SK-N-SH treated with all-trans-retinoic acid at 6 μM for 48 hours (cell line): ENCODE measurements at regions not wholly inside any gene's neighbourhood (a gene's known extent, or its start where the extent isn't known, plus 50 kb on each side); places are given as distances from the start of the nearest gene placed in this dataset.

Experiments
- ATAC-seq: fragments of 200-7000 bp; cut with Tn5 transposase; 3 replicates; pipeline ENCODE4 v1.9.1; 2020; ENCODE audit warnings: mild to moderate bottlenecking, moderate library complexity
- ARNTL ChIP-seq: fragments of 450-650 bp; formaldehyde crosslinking; IDR thresholded peaks from 2 replicates; pipeline ENCODE4 v1.5.0; 2020; ENCODE audit warnings: low read depth, mild to moderate bottlenecking, moderate library complexity, borderline replicate concordance
- BACH2 ChIP-seq: fragments of 250-450 bp; sonication (Bioruptor Pico); IDR thresholded peaks from 2 replicates; pipeline ENCODE4 v1.9.0; 2021; ENCODE audit warnings: mild to moderate bottlenecking, borderline replicate concordance
- CSDC2 ChIP-seq: fragments of 250-450 bp; sonication (Bioruptor Pico); IDR thresholded peaks from 2 replicates; pipeline ENCODE4 v1.5.0; 2020; ENCODE audit warnings: mild to moderate bottlenecking, moderate library complexity
- ESRRG ChIP-seq: fragments of 250-450 bp; sonication (Bioruptor Pico); IDR thresholded peaks from 2 replicates; pipeline ENCODE4 v1.6.1; 2021; ENCODE audit warnings: mild to moderate bottlenecking
- GLIS3 ChIP-seq: fragments of 250-450 bp; sonication (Bioruptor Pico); IDR thresholded peaks from 2 replicates; pipeline ENCODE4 v1.5.0; 2020; ENCODE audit warnings: mild to moderate bottlenecking, moderate library complexity
- ISL1 ChIP-seq: fragments of 250-450 bp; sonication (Bioruptor Pico); IDR thresholded peaks from 2 replicates; pipeline ENCODE4 v2.1.2; 2022; ENCODE audit warnings: mild to moderate bottlenecking, moderate library complexity
- OSR1 ChIP-seq: fragments of 250-450 bp; sonication (Bioruptor Pico); IDR thresholded peaks from 2 replicates; pipeline ENCODE4 v1.8.0; 2022; ENCODE audit warnings: moderate library complexity, mild to moderate bottlenecking, inconsistent platforms
- PATZ1 ChIP-seq: fragments of 250-450 bp; sonication (Bioruptor Pico); IDR thresholded peaks from 2 replicates; pipeline ENCODE4 v1.8.0; 2020; ENCODE audit warnings: mild to moderate bottlenecking, moderate library complexity, borderline replicate concordance
- PPARA ChIP-seq: fragments of 250-450 bp; sonication (Bioruptor Pico); IDR thresholded peaks from 2 replicates; pipeline ENCODE4 v1.5.0; 2020; ENCODE audit warnings: mild to moderate bottlenecking, borderline replicate concordance
- RARB ChIP-seq: fragments of 250-450 bp; sonication (Bioruptor Pico); IDR thresholded peaks from 2 replicates; pipeline ENCODE4 v1.8.0; 2021; ENCODE audit warnings: mild to moderate bottlenecking, moderate library complexity
- SNAI2 ChIP-seq: fragments of 250-450 bp; sonication (Bioruptor Pico); IDR thresholded peaks from 2 replicates; pipeline ENCODE4 v1.5.0; 2020; ENCODE audit warnings: mild to moderate bottlenecking, moderate library complexity
- TCF4 ChIP-seq: fragments of 250-450 bp; sonication (Bioruptor Pico); IDR thresholded peaks from 2 replicates; pipeline ENCODE4 v1.8.0; 2021; ENCODE audit warnings: mild to moderate bottlenecking, moderate library complexity, borderline replicate concordance
- TOX ChIP-seq: fragments of 250-450 bp; sonication (Bioruptor Pico); IDR thresholded peaks from 2 replicates; pipeline ENCODE4 v1.8.0; 2021; ENCODE audit warnings: mild to moderate bottlenecking, moderate library complexity, borderline replicate concordance
- TSHZ2 ChIP-seq: fragments of 250-450 bp; sonication (Bioruptor Pico); IDR thresholded peaks from 2 replicates; pipeline ENCODE4 v1.5.0; 2020; ENCODE audit warnings: mild to moderate bottlenecking, moderate library complexity
- ZC3H10 ChIP-seq: fragments of 250-450 bp; sonication (Bioruptor Pico); IDR thresholded peaks from 2 replicates; pipeline ENCODE4 v1.5.1; 2021; ENCODE audit warnings: mild to moderate bottlenecking, moderate library complexity
- ZFP3 ChIP-seq: fragments of 250-450 bp; sonication (Bioruptor Pico); IDR thresholded peaks from 2 replicates; pipeline ENCODE4 v1.5.0; 2020; ENCODE audit warnings: mild to moderate bottlenecking, moderate library complexity
- ZNF565 ChIP-seq: fragments of 450-650 bp; formaldehyde crosslinking; conservative IDR thresholded peaks from 2 replicates; pipeline ENCODE4 v1.5.0; 2020; ENCODE audit warnings: low read depth, mild to moderate bottlenecking, moderate library complexity
- ZNF70 ChIP-seq: fragments of 450-650 bp; formaldehyde crosslinking; IDR thresholded peaks from 2 replicates; pipeline ENCODE4 v1.5.0; 2020; ENCODE audit warnings: mild to moderate bottlenecking, moderate library complexity
- ZNF8 ChIP-seq: fragments of 450-650 bp; formaldehyde crosslinking; IDR thresholded peaks from 2 replicates; pipeline ENCODE4 v1.5.0; 2020; ENCODE audit warnings: mild to moderate bottlenecking, moderate library complexity
- TF ChIP-seq, protein P1 (sequence below): fragments of 250-450 bp; sonication (Bioruptor Pico); IDR thresholded peaks from 2 replicates; pipeline ENCODE4 v1.8.0; 2021; ENCODE audit warnings: low read depth, mild to moderate bottlenecking, moderate library complexity, borderline replicate concordance
- TF ChIP-seq, protein P2 (sequence below): fragments of 250-450 bp; sonication (Bioruptor Pico); IDR thresholded peaks from 2 replicates; pipeline ENCODE4 v1.5.1; 2021; ENCODE audit warnings: mild to moderate bottlenecking, moderate library complexity
- TF ChIP-seq, protein P3 (sequence below): fragments of 250-450 bp; sonication (Bioruptor Pico); IDR thresholded peaks from 2 replicates; pipeline ENCODE4 v1.5.1; 2020; ENCODE audit warnings: low read depth, mild to moderate bottlenecking, moderate library complexity

- TF ChIP-seq, protein P1, sequence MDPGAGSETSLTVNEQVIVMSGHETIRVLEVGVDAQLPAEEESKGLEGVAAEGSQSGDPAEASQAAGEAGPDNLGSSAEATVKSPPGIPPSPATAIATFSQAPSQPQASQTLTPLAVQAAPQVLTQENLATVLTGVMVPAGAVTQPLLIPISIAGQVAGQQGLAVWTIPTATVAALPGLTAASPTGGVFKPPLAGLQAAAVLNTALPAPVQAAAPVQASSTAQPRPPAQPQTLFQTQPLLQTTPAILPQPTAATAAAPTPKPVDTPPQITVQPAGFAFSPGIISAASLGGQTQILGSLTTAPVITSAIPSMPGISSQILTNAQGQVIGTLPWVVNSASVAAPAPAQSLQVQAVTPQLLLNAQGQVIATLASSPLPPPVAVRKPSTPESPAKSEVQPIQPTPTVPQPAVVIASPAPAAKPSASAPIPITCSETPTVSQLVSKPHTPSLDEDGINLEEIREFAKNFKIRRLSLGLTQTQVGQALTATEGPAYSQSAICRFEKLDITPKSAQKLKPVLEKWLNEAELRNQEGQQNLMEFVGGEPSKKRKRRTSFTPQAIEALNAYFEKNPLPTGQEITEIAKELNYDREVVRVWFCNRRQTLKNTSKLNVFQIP (CRISPR knock-in tag): no peak
- TF ChIP-seq TOX (CRISPR knock-in tag) (no peak), PPARA (CRISPR knock-in tag) (no peak), TCF4 (CRISPR knock-in tag) (no peak), GLIS3 (CRISPR knock-in tag) (no peak), ZFP3 (CRISPR knock-in tag) (no peak), SNAI2 (no peak), PATZ1 (CRISPR knock-in tag) (no peak), ZNF565 (CRISPR knock-in tag) (no peak), OSR1 (CRISPR knock-in tag) (no peak), CSDC2 (CRISPR knock-in tag) (no peak), ZNF70 (no peak), ARNTL (CRISPR knock-in tag) (no peak), ISL1 (no peak), ESRRG (no peak)
- TF ChIP-seq, protein P2, sequence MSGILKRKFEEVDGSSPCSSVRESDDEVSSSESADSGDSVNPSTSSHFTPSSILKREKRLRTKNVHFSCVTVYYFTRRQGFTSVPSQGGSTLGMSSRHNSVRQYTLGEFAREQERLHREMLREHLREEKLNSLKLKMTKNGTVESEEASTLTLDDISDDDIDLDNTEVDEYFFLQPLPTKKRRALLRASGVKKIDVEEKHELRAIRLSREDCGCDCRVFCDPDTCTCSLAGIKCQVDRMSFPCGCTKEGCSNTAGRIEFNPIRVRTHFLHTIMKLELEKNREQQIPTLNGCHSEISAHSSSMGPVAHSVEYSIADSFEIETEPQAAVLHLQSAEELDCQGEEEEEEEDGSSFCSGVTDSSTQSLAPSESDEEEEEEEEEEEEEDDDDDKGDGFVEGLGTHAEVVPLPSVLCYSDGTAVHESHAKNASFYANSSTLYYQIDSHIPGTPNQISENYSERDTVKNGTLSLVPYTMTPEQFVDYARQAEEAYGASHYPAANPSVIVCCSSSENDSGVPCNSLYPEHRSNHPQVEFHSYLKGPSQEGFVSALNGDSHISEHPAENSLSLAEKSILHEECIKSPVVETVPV (CRISPR knock-in tag): no peak
- TF ChIP-seq, protein P3, sequence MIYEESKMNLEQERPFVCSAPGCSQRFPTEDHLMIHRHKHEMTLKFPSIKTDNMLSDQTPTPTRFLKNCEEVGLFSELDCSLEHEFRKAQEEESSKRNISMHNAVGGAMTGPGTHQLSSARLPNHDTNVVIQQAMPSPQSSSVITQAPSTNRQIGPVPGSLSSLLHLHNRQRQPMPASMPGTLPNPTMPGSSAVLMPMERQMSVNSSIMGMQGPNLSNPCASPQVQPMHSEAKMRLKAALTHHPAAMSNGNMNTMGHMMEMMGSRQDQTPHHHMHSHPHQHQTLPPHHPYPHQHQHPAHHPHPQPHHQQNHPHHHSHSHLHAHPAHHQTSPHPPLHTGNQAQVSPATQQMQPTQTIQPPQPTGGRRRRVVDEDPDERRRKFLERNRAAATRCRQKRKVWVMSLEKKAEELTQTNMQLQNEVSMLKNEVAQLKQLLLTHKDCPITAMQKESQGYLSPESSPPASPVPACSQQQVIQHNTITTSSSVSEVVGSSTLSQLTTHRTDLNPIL (CRISPR knock-in tag): no peak
- TF ChIP-seq, all 23 proteins: peak for 0
- ATAC-seq: no peak
Observed at GRCh38 chr3:59680919-59681318, 631.1 kb upstream of the CFAP20DC start.

- ATAC-seq: no peak
- TF ChIP-seq PATZ1 (CRISPR knock-in tag) (no peak), PPARA (CRISPR knock-in tag) (no peak), BACH2 (no peak), ESRRG (no peak), SNAI2 (no peak), GLIS3 (CRISPR knock-in tag) (no peak), ZC3H10 (CRISPR knock-in tag) (no peak), ZNF8 (CRISPR knock-in tag) (no peak), OSR1 (CRISPR knock-in tag) (no peak), ZNF565 (CRISPR knock-in tag) (no peak), RARB (CRISPR knock-in tag) (no peak), ZFP3 (CRISPR knock-in tag) (no peak), ZNF70 (no peak), TOX (CRISPR knock-in tag) (no peak), CSDC2 (CRISPR knock-in tag) (no peak), TSHZ2 (CRISPR knock-in tag) (no peak), ARNTL (CRISPR knock-in tag) (no peak)
- TF ChIP-seq, protein P2 (CRISPR knock-in tag): no peak
- TF ChIP-seq, protein P1 (CRISPR knock-in tag): no peak
Observed at GRCh38 chr3:59677747-59678702, 628.2 kb upstream of the CFAP20DC start.
